Endothelial cell of umbilical vein (primary cell): ENCODE measurements at regions not wholly inside any gene's neighbourhood (a gene's known extent, or its start where the extent isn't known, plus 50 kb on each side); places are given as distances from the start of the nearest gene placed in this dataset.

ENCODE experiments used
- BruUV-seq: library from RNA; stranded (reverse); fragments of 400-500 nt; replicated peaks from 2 replicates; lab custom pipeline; 2021; lab: Mats Ljungman, UMichigan
- CTCF ChIA-PET: fragments of 300-600, 350-600 bp; sonication (Branson Sonifier 250); formaldehyde crosslinking; loops from one replicate; lab custom pipeline; 2021; ENCODE audit warnings: antibody characterized with exemption, inconsistent platforms; lab: Charles Lee
- POLR2A ChIA-PET: fragments of 300-600, 350-600 bp; sonication (Branson Sonifier 250); formaldehyde crosslinking; loops from one replicate; lab custom pipeline; 2021; ENCODE audit warnings: antibody characterized with exemption, inconsistent platforms; lab: Charles Lee
- DNase-seq: peaks from one replicate; pipeline ENCODE4 v3.0.0-alpha.2; 2011; ENCODE audit warnings: low read depth, low spot score
- FAIRE-seq: peaks from 2 replicates; lab custom pipeline; 2011; peaks lifted over from hg19 to GRCh38; lab: Jason Lieb, UNC
- H2AFZ ChIP-seq: 2 replicates; pipeline ENCODE4 v1.6.0; 2012; ENCODE audit warnings: low read depth, low read length, control low read depth, inconsistent platforms
- H3K27ac ChIP-seq: 2 replicates; pipeline ENCODE4 v1.5.1; 2011; ENCODE audit warnings: low read depth, mild to moderate bottlenecking, control low read depth, low read length, moderate library complexity; ENCODE audit not compliant: insufficient read depth
- H3K27me3 ChIP-seq, 2 experiments: 2 replicates each; pipeline versions ENCODE4 v1.6.0 to v1.6.1; 2011; ENCODE audit warnings: low read length in 2 of 2, mixed read lengths in 1 of 2; ENCODE audit not compliant: control insufficient read depth in 2 of 2, insufficient read depth in 2 of 2
- H3K36me3 ChIP-seq, 2 experiments: 2 replicates in 1 of 2; 3 replicates in 1 of 2; pipeline ENCODE4 v1.5.1; 2011; ENCODE audit warnings: low read length in 2 of 2, mild to moderate bottlenecking in 1 of 2, moderate library complexity in 1 of 2; ENCODE audit not compliant: control insufficient read depth in 2 of 2, insufficient read depth in 2 of 2; ENCODE audit errors: extremely low read depth in 1 of 2
- H3K4me1 ChIP-seq: 3 replicates; pipeline ENCODE4 v1.5.1; 2011; ENCODE audit warnings: mild to moderate bottlenecking, low read length; ENCODE audit not compliant: control insufficient read depth, insufficient read depth; ENCODE audit errors: extremely low read depth
- H3K4me2 ChIP-seq: 2 replicates; pipeline ENCODE4 v1.6.1; 2011; ENCODE audit warnings: low read length, control low read depth, mixed read lengths; ENCODE audit not compliant: insufficient read depth
- H3K4me3 ChIP-seq, 3 experiments: fragments of 200-600 bp in 1 of 3; sonication (generic), shearing (Covaris generic) in 1 of 3; replicated peaks in 1 of 3; 2 replicates each; pipeline ENCODE4 v1.5.1; 2011 to 2016; ENCODE audit warnings: control low read depth in 3 of 3, low read length in 3 of 3, mild to moderate bottlenecking in 2 of 3, inconsistent platforms in 1 of 3, low read depth in 1 of 3, moderate library complexity in 1 of 3; ENCODE audit not compliant: insufficient read depth in 1 of 3
- H3K79me2 ChIP-seq: 2 replicates; pipeline ENCODE4 v1.6.0; 2012; ENCODE audit warnings: low read length, inconsistent platforms; ENCODE audit not compliant: control insufficient read depth, insufficient read depth
- H3K9ac ChIP-seq: replicated peaks from 2 replicates; pipeline ENCODE3; 2011; ENCODE audit warnings: low read length, control low read depth; ENCODE audit not compliant: insufficient read depth; ENCODE audit errors: extremely low read depth
- H3K9me1 ChIP-seq: replicated peaks from 3 replicates; pipeline ENCODE4 v1.6.0; 2011; ENCODE audit warnings: mild to moderate bottlenecking, low read length; ENCODE audit not compliant: control insufficient read depth, insufficient read depth; ENCODE audit errors: extremely low read depth
- H3K9me3 ChIP-seq: replicated peaks from 2 replicates; pipeline ENCODE4 v1.5.1; 2012; ENCODE audit warnings: low read length, inconsistent platforms; ENCODE audit not compliant: control insufficient read depth, insufficient read depth
- H4K20me1 ChIP-seq: replicated peaks from 2 replicates; pipeline ENCODE3; 2011; ENCODE audit warnings: mild to moderate bottlenecking, low read length; ENCODE audit not compliant: control insufficient read depth, insufficient read depth; ENCODE audit errors: extremely low read depth
- EZH2 ChIP-seq: IDR thresholded peaks from 2 replicates; pipeline ENCODE4 v1.6.1; 2012; ENCODE audit warnings: borderline replicate concordance, low read depth, mild to moderate bottlenecking, moderate library complexity, low read length, inconsistent platforms; ENCODE audit not compliant: severe bottlenecking
- FOS ChIP-seq: IDR thresholded peaks from 2 replicates; pipeline ENCODE4 v1.6.1; 2011; ENCODE audit warnings: mild to moderate bottlenecking, low read length, moderate library complexity, borderline replicate concordance; ENCODE audit not compliant: insufficient read depth
- GATA2 ChIP-seq: IDR thresholded peaks from 2 replicates; pipeline ENCODE4 v1.7.0; 2011; ENCODE audit warnings: low read depth, mild to moderate bottlenecking, moderate library complexity, mixed read lengths, low read length; ENCODE audit not compliant: insufficient read length, insufficient read depth
- JUN ChIP-seq: IDR thresholded peaks from 2 replicates; pipeline ENCODE4 v1.6.1; 2011; ENCODE audit warnings: borderline replicate concordance, low read depth; ENCODE audit not compliant: insufficient read length, insufficient read depth
- MYC ChIP-seq: IDR thresholded peaks from one replicate; pipeline ENCODE4 v1.6.1; 2011; ENCODE audit warnings: mild to moderate bottlenecking, low read depth, low read length
- POLR2A ChIP-seq: IDR thresholded peaks from 2 replicates; pipeline ENCODE4 v1.6.1; 2012; ENCODE audit warnings: low read depth, mild to moderate bottlenecking, control low read depth, low read length
- POLR2AphosphoS5 ChIP-seq: IDR thresholded peaks from 2 replicates; pipeline ENCODE4 v1.6.1; 2012; ENCODE audit warnings: low read depth, mild to moderate bottlenecking, control low read depth, low read length, moderate library complexity; ENCODE audit not compliant: insufficient read depth
- dilution Hi-C: fragments of 300-500 bp; cut with MboI; formaldehyde crosslinking; loops from one replicate; pipeline ENCODE4 v1.15.0; 2019; ENCODE audit warnings: low sequenced_read_pairs; ENCODE audit not compliant: extremely low pct_ligation_motif_present
- intact Hi-C: fragments of 100-400 bp; cut with micrococcal nuclease; formaldehyde crosslinking; loops from one replicate; pipeline ENCODE4 v1.10.0; 2022
- TF ChIP-seq, protein P1 (sequence below): IDR thresholded peaks from 2 replicates; pipeline ENCODE4 v1.6.1; 2011; ENCODE audit not compliant: insufficient read depth, insufficient read length
- TF ChIP-seq, protein P2 (sequence below), 2 donors: IDR thresholded peaks; 1 replicate in 1 of 2; 2 replicates in 1 of 2; pipeline ENCODE4 v1.5.1; 2011; ENCODE audit warnings: low read length in 2 of 2, mild to moderate bottlenecking in 2 of 2, moderate library complexity in 2 of 2, control low read depth in 1 of 2, inconsistent platforms in 1 of 2, low read depth in 1 of 2; ENCODE audit not compliant: insufficient read depth in 1 of 2; ENCODE audit errors: extremely low read depth in 1 of 2

DNA sequence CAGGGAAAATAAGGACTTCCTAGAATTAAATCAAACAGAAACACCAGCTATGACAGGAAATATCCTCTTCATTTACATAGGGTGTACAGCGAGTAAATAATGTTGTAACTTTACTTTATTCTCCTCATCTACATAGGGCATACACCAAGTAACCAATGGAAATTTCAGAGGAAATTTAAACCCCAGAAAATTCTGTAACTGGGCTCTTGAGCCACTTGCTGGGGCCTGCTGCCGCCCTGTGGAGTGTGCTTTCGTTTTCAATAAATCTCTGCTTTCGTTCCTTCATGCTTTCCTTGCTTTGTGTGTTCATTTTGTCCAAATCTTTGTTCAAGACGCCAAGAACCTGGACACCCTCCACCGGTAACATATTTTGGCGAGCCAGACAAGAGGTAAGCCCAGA, 990.4 kb upstream of the CADM2 start:
- TF ChIP-seq MYC (no peak), POLR2A (no peak), EZH2 (no peak), POLR2AphosphoS5 (no peak), GATA2 (no peak), JUN (no peak), FOS (no peak)
- TF ChIP-seq, protein P1, sequence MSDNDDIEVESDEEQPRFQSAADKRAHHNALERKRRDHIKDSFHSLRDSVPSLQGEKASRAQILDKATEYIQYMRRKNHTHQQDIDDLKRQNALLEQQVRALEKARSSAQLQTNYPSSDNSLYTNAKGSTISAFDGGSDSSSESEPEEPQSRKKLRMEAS: no peak
- TF ChIP-seq, protein P2, sequence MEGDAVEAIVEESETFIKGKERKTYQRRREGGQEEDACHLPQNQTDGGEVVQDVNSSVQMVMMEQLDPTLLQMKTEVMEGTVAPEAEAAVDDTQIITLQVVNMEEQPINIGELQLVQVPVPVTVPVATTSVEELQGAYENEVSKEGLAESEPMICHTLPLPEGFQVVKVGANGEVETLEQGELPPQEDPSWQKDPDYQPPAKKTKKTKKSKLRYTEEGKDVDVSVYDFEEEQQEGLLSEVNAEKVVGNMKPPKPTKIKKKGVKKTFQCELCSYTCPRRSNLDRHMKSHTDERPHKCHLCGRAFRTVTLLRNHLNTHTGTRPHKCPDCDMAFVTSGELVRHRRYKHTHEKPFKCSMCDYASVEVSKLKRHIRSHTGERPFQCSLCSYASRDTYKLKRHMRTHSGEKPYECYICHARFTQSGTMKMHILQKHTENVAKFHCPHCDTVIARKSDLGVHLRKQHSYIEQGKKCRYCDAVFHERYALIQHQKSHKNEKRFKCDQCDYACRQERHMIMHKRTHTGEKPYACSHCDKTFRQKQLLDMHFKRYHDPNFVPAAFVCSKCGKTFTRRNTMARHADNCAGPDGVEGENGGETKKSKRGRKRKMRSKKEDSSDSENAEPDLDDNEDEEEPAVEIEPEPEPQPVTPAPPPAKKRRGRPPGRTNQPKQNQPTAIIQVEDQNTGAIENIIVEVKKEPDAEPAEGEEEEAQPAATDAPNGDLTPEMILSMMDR (IDR thresholded peaks at IDR 0.05; ENCODE audit: extremely low read depth in 1 of 2, insufficient read depth in 1 of 2, low read depth in 1 of 2, low read length in 2 of 2): no peak
- Histone ChIP-seq H2AFZ (no peak overlapping the region), H3K27me3 (no peaks in the 10 kb centered on the region), H3K4me1 (no peaks in the 10 kb centered on the region), H3K79me2 (no peaks in the 10 kb centered on the region), H3K27ac (no peak overlapping the region), H3K36me3 (no peaks in the 10 kb centered on the region), H4K20me1 (no peaks in the 10 kb centered on the region), H3K4me3 (no peak overlapping the region), H3K4me2 (no peak overlapping the region), H3K9ac (no peak overlapping the region), H3K9me1 (no peaks in the 10 kb centered on the region), H3K9me3 (peaks cover 1% of the 10 kb centered on the region)
- DNase-seq (no peak), FAIRE-seq (no peak)
- intact Hi-C loops (no loop called here), dilution Hi-C loops (no loop called here)
- BruUV-seq: no TSS peak
- ChIA-PET CTCF (no interaction called here), POLR2A (no interaction called here)
